ENCODE measurements at regions not wholly inside any gene's neighbourhood (a gene's known extent, or its start where the extent isn't known, plus 50 kb on each side); places are given as distances from the start of the nearest gene placed in this dataset.
A peak's percentile ranks its signal among the peaks of the same experiment; 100 is the strongest.
"Not testable (repeated sequence)": the region's sequence is repeated elsewhere in the genome, so short reads cannot be mapped to it uniquely, and the experiment has no call there.

DNA sequence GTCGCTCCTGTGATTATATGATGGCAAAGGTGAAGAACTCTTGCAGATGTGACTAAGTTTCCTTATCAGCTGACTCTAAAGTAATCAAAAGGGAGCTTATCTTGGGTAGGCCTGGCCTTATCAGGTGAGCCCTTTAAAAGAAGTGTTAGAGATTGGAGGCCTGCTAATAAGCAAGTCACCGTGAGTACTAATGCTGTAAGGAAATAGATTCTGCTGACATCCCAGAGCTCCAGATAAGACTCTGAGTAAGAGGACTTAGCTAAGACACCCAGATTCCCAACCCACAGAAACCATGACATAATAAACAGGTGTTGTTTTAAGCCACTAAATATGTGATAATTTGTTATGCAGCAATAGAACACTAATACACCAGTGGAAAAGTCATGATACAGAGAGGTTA lies 99.9 kb upstream of the FAM20A start:
- DNase-seq = no peak

DNA sequence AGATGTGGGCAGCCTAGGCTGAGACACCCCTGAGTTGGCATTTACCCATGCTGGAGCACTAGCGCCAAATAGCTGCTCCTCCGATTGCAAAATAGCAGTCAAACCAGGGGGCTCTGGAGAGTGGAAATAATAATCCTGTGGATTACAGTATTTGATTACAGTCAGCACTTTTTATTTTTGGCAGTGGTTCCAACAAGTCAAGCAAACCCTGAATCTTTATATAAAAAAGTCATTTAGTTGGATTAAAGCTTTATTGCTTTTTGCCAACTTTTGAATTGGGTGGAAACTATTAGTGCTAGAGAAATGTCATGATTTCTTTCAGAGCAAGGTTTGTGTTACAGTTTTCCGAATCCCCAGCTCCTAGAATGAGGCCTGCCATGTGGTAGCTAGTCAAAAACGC lies 99.3 kb upstream of the FAM20A start:
- DNase-seq = peak; percentile 64

GRCh38 chr17:68699936-68700335 lies 98.8 kb upstream of the FAM20A start:
- DNase-seq = no peak

GRCh38 chr17:68698746-68699145 lies 97.6 kb upstream of the FAM20A start:
- DNase-seq = peak; percentile 57

GRCh38 chr17:68697850-68698361 lies 96.7 kb upstream of the FAM20A start:
- peak; percentile 43 for DNase-seq

DNA sequence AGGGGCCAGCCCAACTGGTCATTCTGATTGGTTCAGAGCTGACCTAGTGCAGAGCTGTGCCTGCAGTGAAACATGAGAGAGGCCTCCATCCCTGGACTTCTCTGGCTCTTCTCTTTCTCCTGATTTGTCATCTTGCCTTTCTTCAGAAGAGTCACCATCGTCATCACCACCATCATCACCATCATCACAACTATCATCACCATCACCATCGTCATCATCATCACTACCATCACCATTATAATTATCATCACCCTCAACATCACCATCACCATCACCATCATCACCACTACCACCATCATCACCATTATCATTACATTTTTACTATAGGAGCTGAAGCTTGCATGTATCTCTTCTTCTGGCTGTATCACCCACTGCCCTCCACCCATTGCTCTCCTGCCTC lies 94.5 kb upstream of the FAM20A start:
- no peak for DNase-seq

- DNase-seq = no peak
Measured at GRCh38 chr17:68694791-68695485, 93.8 kb upstream of the FAM20A start.

DNA sequence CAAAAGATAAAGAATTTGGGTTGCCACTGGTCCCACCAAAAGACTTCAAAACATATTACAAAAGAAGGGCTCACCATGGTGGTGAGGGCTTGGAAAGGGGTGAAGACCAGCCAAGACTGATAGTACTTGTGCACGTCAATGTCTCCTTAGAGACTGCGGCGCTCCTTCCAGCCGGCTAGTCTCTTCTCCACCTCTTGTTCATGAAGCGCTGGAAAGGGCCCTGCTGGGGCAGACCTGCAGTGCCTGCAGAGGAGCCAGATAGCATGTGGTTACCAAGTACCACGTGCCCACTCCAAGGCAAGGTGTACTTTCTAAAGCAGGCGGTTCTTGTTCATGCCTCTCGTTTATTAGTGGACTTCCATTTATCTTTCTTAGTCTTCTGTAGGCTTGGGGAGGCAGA lies 92.7 kb upstream of the FAM20A start:
- DNase-seq = no peak

DNA sequence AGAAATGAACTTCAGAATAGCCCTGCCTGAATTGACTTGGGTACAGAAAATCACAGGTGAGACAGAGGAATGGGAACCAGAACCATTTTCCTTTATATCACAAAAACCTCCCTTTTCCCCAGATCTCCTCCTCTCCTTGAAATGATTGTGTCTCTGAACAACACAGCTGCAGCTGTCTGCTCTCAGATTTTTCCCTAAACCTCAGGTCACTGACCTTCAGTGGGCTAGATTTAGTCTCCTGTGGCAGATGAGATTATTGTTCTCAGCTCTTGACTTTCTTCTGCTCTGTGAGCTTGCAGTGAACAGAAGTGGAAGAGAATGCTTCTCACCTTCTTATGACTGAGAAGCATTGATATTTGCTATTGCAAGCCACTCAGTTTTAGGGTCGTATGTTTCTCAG lies 92.3 kb upstream of the FAM20A start:
- no peak for DNase-seq

GRCh38 chr17:68686108-68686988 lies 85.2 kb upstream of the FAM20A start:
- DNase-seq = no peak

- DNase-seq = peak; percentile 56
Measured at GRCh38 chr17:68684949-68685357, 83.8 kb upstream of the FAM20A start.

DNA sequence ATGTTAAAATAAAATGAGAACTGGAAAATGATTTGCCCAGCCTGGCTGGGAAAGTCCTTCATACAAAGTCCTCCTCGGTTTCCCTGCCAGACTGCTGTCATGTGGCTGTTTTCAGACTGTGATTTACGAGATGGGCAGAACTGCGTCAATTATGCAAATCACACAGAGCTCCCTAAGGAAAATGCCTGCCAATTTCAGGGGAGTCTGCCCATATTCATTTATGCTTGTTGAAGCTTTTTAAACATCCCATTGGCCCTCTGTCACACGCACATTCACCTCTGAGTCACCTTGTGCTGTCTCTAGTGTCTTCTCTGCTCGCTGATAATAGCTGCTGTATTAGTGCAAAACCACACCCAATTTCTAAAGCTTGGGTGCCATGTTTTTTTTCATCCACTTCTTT lies 81.7 kb upstream of the FAM20A start:
- DNase-seq = no peak

DNA sequence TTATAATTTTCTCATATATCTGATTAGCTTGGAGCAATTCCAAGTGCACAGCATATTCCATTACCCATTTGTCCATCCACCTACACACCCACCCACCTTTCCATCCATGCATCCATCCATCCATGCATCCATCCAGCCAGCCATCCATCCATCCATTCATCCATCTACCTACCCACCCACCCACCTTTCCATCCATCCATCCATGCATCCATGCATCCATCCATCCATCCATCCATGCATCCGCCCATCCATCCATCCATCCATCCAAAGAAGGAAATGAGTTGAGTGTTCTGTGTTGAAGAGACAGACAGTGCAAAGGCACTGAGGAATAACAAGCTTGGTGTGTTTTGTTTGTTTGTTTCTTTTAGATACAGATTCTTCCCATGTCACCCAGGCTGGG lies 78.7 kb upstream of the FAM20A start:
- DNase-seq = no peak

DNA sequence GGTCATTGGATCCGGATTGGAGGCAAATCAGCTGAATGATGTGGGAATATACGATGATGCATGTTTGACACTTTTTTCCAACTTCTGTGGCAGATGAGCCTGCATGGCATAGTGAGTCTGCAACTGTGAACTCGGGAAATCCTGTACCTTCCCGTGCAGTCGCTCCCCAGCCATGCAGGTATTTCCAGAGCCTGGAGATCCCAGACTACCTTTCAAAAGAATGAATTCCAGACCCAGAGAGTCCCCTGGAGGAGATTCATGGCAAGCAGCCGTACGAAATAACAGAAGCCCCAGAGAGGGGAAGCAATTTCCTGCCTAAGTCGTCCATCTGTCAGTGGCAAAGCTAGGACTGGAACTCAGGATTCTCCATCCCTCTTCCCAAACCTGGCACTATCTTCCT lies 75.7 kb upstream of the FAM20A start:
- DNase-seq = no peak

DNA sequence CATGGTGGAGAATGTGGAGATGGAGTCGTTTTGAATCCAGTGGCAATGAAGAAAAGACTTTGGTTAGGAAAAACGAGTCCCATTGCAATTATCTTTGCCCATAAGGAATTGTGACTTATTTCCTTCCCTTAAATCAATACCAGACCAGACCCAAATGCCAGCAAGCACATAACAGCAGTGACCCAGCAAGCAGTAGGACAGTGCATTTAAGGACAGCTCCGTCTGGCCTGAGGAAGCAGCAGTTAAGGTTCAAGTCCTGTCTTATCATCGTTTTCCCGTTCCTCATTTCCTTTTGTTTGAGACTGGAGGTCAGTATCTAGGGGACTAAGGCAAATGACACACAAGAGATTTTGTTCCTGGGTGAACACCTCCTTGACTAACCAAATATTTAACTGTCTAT lies 74.6 kb upstream of the FAM20A start:
- no peak for DNase-seq

- no peak for DNase-seq
Measured at GRCh38 chr17:68674029-68674925, 73.1 kb upstream of the FAM20A start.

GRCh38 chr17:68670967-68671693 lies 70.0 kb upstream of the FAM20A start:
- DNase-seq = no peak

- not testable (repeated sequence) for DNase-seq
Measured at GRCh38 chr17:68666438-68666837, 65.3 kb upstream of the FAM20A start.

DNA sequence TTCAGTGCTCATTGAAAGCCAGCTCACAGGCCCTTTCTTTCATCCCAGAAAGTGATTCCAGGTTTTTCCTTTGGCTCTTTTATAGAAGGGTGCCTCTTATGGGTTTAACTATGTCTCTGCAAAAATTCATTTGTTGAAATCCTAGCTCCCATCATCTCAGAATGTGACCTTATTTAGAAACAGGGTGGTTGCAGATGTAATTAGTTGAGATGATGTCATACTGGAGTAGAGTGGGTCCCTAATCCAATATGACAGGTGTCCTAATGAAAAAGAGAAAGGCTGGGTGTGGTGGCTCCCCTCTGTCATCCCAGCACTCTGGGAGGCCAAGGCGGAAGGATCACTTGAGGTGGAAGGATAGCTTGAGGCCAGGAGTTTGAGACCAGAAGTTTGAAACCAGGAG lies 64.2 kb upstream of the FAM20A start:
- DNase-seq = no peak

DNA sequence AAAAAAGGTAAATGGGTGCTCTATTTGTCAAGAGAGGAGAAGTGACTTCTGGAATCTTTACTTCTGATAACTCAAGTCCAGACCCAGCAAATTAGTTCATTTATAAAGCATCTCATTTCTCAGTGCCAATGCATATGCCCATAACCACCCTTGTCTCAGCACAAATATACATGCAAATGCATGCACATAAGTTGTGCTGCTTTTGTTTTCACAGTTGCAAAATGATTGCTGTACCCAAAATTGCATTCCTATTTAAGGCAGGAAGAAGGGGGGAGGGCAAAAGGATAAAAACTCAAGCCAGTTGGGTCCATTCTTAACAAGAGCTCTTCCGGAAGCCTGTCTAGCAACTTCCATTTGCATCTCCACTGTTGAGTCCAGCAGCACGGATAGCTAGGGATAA lies 61.3 kb upstream of the FAM20A start:
- no peak for DNase-seq

GRCh38 chr17:68662037-68662432 lies 60.9 kb upstream of the FAM20A start:
- DNase-seq = no peak

Measured in muscle of arm (tissue), 1 donor.